ENCODE measurements at regions not wholly inside any gene's neighbourhood (a gene's known extent, or its start where the extent isn't known, plus 50 kb on each side); places are given as distances from the start of the nearest gene placed in this dataset.
"Not testable (repeated sequence)": the region's sequence is repeated elsewhere in the genome, so short reads cannot be mapped to it uniquely, and the experiment has no call there.

- Histone ChIP-seq H3K4me3 (ENCODE audit: low read depth in 1 of 2, low read length in 2 of 2) (no peak overlapping the region), H3K4me1 (ENCODE audit: control insufficient read depth in 1 of 2, insufficient read depth in 2 of 2, low read length in 2 of 2) (no peaks in the 10 kb centered on the region), H3K36me3 (ENCODE audit: control insufficient read depth in 1 of 2, insufficient read depth in 2 of 2, low read length in 2 of 2) (no peaks in the 10 kb centered on the region), H3K27me3 (ENCODE audit: low read depth, low read length) (no peaks in the 10 kb centered on the region), H3K27ac (ENCODE audit: low read length) (no peak overlapping the region), H3K9me3 (ENCODE audit: control insufficient read depth in 1 of 2, low read length in 2 of 2) (no peaks in the 10 kb centered on the region)
Measured at GRCh38 chr12:105667973-105668743, 337.7 kb downstream of the C12orf75 start.

- no peak overlapping the region for H3K27ac ChIP-seq (ENCODE audit: low read length)
- no peaks in the 10 kb centered on the region for H3K9me3 ChIP-seq (ENCODE audit: control insufficient read depth in 1 of 2, low read length in 2 of 2)
- no peak overlapping the region for H3K4me3 ChIP-seq (ENCODE audit: low read depth in 1 of 2, low read length in 2 of 2)
Measured at GRCh38 chr12:105670672-105671071, 340.2 kb downstream of the C12orf75 start.

DNA sequence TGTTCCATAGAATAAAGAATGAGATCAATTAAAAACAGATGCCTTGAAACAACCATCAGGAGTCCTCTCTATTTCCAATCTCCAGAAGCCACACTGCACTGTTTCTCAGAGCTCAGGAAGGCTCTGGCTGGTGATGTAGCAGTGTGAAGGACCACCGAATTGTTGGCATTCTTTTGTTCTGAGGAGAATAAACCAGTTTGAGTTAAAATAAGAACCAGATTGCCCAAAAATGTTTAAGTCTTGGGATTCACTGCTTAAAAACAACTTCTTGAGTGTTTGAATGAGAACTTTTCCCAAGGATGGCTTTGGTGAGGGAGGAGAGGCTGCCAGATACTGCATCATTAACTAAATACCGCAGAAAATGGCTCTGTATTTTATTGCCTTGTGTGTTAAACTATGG, 341.2 kb downstream of the C12orf75 start:
- Histone ChIP-seq H3K36me3 (ENCODE audit: control insufficient read depth in 1 of 2, insufficient read depth in 2 of 2, low read length in 2 of 2) (no peaks in the 10 kb centered on the region), H3K4me3 (ENCODE audit: low read depth in 1 of 2, low read length in 2 of 2) (no peak overlapping the region), H3K9me3 (ENCODE audit: control insufficient read depth in 1 of 2, low read length in 2 of 2) (no peaks in the 10 kb centered on the region), H3K4me1 (ENCODE audit: control insufficient read depth in 1 of 2, insufficient read depth in 2 of 2, low read length in 2 of 2) (no peaks in the 10 kb centered on the region), H3K27ac (ENCODE audit: low read length) (no peak overlapping the region), H3K27me3 (ENCODE audit: low read depth, low read length) (no peaks in the 10 kb centered on the region)

More at GRCh38 chr12:105670672-105671071, 340.2 kb downstream of the C12orf75 start:
- Histone ChIP-seq H3K4me1 (ENCODE audit: control insufficient read depth in 1 of 2, insufficient read depth in 2 of 2, low read length in 2 of 2) (no peaks in the 10 kb centered on the region), H3K36me3 (ENCODE audit: control insufficient read depth in 1 of 2, insufficient read depth in 2 of 2, low read length in 2 of 2) (no peaks in the 10 kb centered on the region), H3K27me3 (ENCODE audit: low read depth, low read length) (no peaks in the 10 kb centered on the region)

GRCh38 chr12:105672121-105672975, 341.9 kb downstream of the C12orf75 start:
- no peaks in the 10 kb centered on the region for H3K36me3 ChIP-seq (ENCODE audit: control insufficient read depth in 1 of 2, insufficient read depth in 2 of 2, low read length in 2 of 2)
- H3K9me3 ChIP-seq (ENCODE audit: control insufficient read depth in 1 of 2, low read length in 2 of 2) = no peaks in the 10 kb centered on the region
- no peaks in the 10 kb centered on the region for H3K27me3 ChIP-seq (ENCODE audit: low read depth, low read length)
- no peak overlapping the region for H3K27ac ChIP-seq (ENCODE audit: low read length)
- no peaks in the 10 kb centered on the region for H3K4me1 ChIP-seq (ENCODE audit: control insufficient read depth in 1 of 2, insufficient read depth in 2 of 2, low read length in 2 of 2)
- H3K4me3 ChIP-seq (ENCODE audit: low read depth in 1 of 2, low read length in 2 of 2) = no peak overlapping the region

DNA sequence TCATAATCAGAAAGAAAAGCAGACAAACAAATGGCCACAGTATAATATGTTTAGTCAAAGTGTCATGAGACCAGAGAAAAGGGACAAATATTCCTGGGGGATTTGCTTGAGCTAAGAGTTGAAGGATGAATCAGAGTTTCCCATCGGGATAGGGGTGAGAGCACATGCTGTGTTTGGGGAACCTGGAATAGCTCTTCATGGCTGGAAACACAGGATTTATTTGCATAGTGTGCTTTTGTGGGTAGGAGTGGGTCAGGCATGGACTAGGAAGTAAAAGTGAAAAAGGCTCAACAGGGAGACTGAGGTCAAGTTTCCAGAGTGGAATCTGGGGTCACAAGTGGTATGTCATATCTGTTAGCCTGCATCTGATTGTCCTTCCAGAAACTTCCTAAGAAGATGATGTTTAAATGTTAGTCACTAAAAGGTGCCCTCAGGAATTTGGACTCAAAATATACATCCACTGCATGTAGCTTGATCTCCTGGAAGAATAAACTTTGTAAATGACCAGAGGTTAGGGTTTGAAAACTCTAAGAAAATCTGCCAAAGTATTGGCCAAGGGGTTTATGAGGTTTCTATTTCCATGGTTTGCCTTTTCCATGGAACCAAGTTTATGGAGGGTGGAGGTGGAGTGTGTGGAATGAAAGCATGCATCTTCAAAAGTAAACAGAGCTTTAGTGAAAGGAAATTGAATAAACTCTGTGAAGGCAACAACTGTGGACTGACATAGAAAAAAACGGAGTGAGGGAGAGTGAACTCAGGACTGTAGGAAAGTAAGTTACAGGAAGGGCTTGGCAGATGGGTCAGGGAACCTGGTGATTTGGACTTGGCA, 344.6 kb downstream of the C12orf75 start:
- Histone ChIP-seq H3K4me3 (ENCODE audit: low read depth in 1 of 2, low read length in 2 of 2) (no peak overlapping the region), H3K4me1 (ENCODE audit: control insufficient read depth in 1 of 2, insufficient read depth in 2 of 2, low read length in 2 of 2) (no peaks in the 10 kb centered on the region), H3K27ac (ENCODE audit: low read length) (no peak overlapping the region), H3K27me3 (ENCODE audit: low read depth, low read length) (no peaks in the 10 kb centered on the region), H3K9me3 (ENCODE audit: control insufficient read depth in 1 of 2, low read length in 2 of 2) (no peaks in the 10 kb centered on the region), H3K36me3 (ENCODE audit: control insufficient read depth in 1 of 2, insufficient read depth in 2 of 2, low read length in 2 of 2) (no peaks in the 10 kb centered on the region)

GRCh38 chr12:105676694-105677093, 346.2 kb downstream of the C12orf75 start:
- Histone ChIP-seq H3K9me3 (ENCODE audit: control insufficient read depth in 1 of 2, low read length in 2 of 2) (no peaks in the 10 kb centered on the region), H3K4me1 (ENCODE audit: control insufficient read depth in 1 of 2, insufficient read depth in 2 of 2, low read length in 2 of 2) (no peaks in the 10 kb centered on the region), H3K36me3 (ENCODE audit: control insufficient read depth in 1 of 2, insufficient read depth in 2 of 2, low read length in 2 of 2) (no peaks in the 10 kb centered on the region), H3K4me3 (ENCODE audit: low read depth in 1 of 2, low read length in 2 of 2) (no peak overlapping the region), H3K27me3 (ENCODE audit: low read depth, low read length) (no peaks in the 10 kb centered on the region), H3K27ac (ENCODE audit: low read length) (no peak overlapping the region)

DNA sequence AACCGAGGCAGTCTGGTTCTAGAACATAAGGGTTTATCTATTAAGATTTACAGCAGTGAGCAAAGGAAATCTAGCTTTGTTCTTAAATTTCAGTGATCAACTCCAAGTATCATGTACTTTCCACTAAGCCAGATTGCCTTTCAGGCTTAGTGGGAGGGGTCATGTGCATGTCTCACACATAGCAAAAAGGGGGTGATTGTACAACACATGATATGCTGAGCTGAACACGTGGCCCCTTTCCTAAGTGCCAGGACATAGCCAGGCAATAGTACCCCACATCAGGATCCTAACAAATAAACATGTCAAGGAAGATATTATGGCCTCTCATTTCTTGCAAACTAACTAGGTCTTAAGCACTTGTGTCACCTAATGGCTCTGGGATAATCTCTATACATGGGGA, 347.2 kb downstream of the C12orf75 start:
- no peaks in the 10 kb centered on the region for H3K27me3 ChIP-seq (ENCODE audit: low read depth, low read length)
- no peaks in the 10 kb centered on the region for H3K36me3 ChIP-seq (ENCODE audit: control insufficient read depth in 1 of 2, insufficient read depth in 2 of 2, low read length in 2 of 2)
- H3K27ac ChIP-seq (ENCODE audit: low read length) = no peak overlapping the region
- no peaks in the 10 kb centered on the region for H3K4me1 ChIP-seq (ENCODE audit: control insufficient read depth in 1 of 2, insufficient read depth in 2 of 2, low read length in 2 of 2)
- H3K9me3 ChIP-seq (ENCODE audit: control insufficient read depth in 1 of 2, low read length in 2 of 2) = no peaks in the 10 kb centered on the region
- H3K4me3 ChIP-seq (ENCODE audit: low read depth in 1 of 2, low read length in 2 of 2) = no peak overlapping the region

- Histone ChIP-seq H3K4me1 (ENCODE audit: control insufficient read depth in 1 of 2, insufficient read depth in 2 of 2, low read length in 2 of 2) (no peaks in the 10 kb centered on the region), H3K9me3 (ENCODE audit: control insufficient read depth in 1 of 2, low read length in 2 of 2) (no peaks in the 10 kb centered on the region), H3K4me3 (ENCODE audit: low read depth in 1 of 2, low read length in 2 of 2) (no peak overlapping the region), H3K36me3 (ENCODE audit: control insufficient read depth in 1 of 2, insufficient read depth in 2 of 2, low read length in 2 of 2) (no peaks in the 10 kb centered on the region), H3K27me3 (ENCODE audit: low read depth, low read length) (no peaks in the 10 kb centered on the region), H3K27ac (ENCODE audit: low read length) (no peak overlapping the region)
Measured at GRCh38 chr12:105679982-105680381, 349.5 kb downstream of the C12orf75 start.

DNA sequence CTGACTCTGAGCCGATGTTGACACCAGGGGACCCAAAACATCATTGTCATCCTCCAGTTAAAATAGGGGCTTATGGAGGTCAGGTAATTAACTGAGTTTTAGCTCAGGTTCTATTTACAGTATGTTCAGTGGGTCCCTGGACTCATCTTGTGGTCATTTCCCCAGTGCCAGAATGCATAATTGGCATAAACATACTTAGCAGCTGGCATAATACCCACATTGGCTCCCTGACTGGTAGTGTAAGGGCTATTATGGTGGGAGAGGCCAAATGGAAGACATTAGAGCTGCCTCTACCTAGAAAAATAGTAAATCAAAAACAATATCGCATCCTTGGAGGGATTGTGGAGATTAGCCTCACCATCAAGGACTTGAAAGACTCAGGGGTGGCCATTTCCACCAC, 350.9 kb downstream of the C12orf75 start:
- Histone ChIP-seq H3K4me1 (ENCODE audit: control insufficient read depth in 1 of 2, insufficient read depth in 2 of 2, low read length in 2 of 2) (no peaks in the 10 kb centered on the region), H3K4me3 (ENCODE audit: low read depth in 1 of 2, low read length in 2 of 2) (no peak overlapping the region), H3K9me3 (ENCODE audit: control insufficient read depth in 1 of 2, low read length in 2 of 2) (no peaks in the 10 kb centered on the region), H3K27me3 (ENCODE audit: low read depth, low read length) (no peaks in the 10 kb centered on the region), H3K27ac (ENCODE audit: low read length) (no peak overlapping the region), H3K36me3 (ENCODE audit: control insufficient read depth in 1 of 2, insufficient read depth in 2 of 2, low read length in 2 of 2) (no peaks in the 10 kb centered on the region)

- not testable (repeated sequence) for H3K36me3 ChIP-seq (ENCODE audit: control insufficient read depth in 1 of 2, insufficient read depth in 2 of 2, low read length in 2 of 2); H3K4me1 ChIP-seq (ENCODE audit: control insufficient read depth in 1 of 2, insufficient read depth in 2 of 2, low read length in 2 of 2); H3K27me3 ChIP-seq (ENCODE audit: low read depth, low read length); H3K4me3 ChIP-seq (ENCODE audit: low read depth in 1 of 2, low read length in 2 of 2); H3K27ac ChIP-seq (ENCODE audit: low read length); H3K9me3 ChIP-seq (ENCODE audit: control insufficient read depth in 1 of 2, low read length in 2 of 2)
Measured at GRCh38 chr12:105682821-105683220, 352.3 kb downstream of the C12orf75 start.

- H3K36me3 ChIP-seq (ENCODE audit: control insufficient read depth in 1 of 2, insufficient read depth in 2 of 2, low read length in 2 of 2); H3K27me3 ChIP-seq (ENCODE audit: low read depth, low read length); H3K27ac ChIP-seq (ENCODE audit: low read length); H3K4me1 ChIP-seq (ENCODE audit: control insufficient read depth in 1 of 2, insufficient read depth in 2 of 2, low read length in 2 of 2); H3K4me3 ChIP-seq (ENCODE audit: low read depth in 1 of 2, low read length in 2 of 2); H3K9me3 ChIP-seq (ENCODE audit: control insufficient read depth in 1 of 2, low read length in 2 of 2): not testable (repeated sequence)
Measured at GRCh38 chr12:105683836-105684235, 353.3 kb downstream of the C12orf75 start.
